Frontal cortex (tissue), 3 donors: ENCODE measurements at regions not wholly inside any gene's neighbourhood (a gene's known extent, or its start where the extent isn't known, plus 50 kb on each side); places are given as distances from the start of the nearest gene placed in this dataset.
"Not testable (repeated sequence)": the region's sequence is repeated elsewhere in the genome, so short reads cannot be mapped to it uniquely, and the experiment has no call there.

Source experiments
- DNase-seq, 2 donors: peaks; one replicate each; pipeline ENCODE4 v3.0.0; 2012; ENCODE audit warnings: low spot score in 2 of 2
- FAIRE-seq: peaks from 2 replicates; lab custom pipeline; 2012; peaks lifted over from hg19 to GRCh38; lab: Jason Lieb, UNC
- donor health status: control.
- donor health status: control.
- donor health status: control.

GRCh38 chr1:178572604-178573003 lies 59.7 kb downstream of the TEX35 start:
- DNase-seq (no peak), FAIRE-seq (no peak)

GRCh38 chr1:178573330-178573729 lies 60.4 kb downstream of the TEX35 start:
- FAIRE-seq (no peak), DNase-seq (no peak)

GRCh38 chr1:178574345-178574744 lies 61.4 kb downstream of the TEX35 start:
- FAIRE-seq (no peak), DNase-seq (no peak)

- DNase-seq (peak in 1 of 2 donors; percentile 16), FAIRE-seq (no peak)
Observed at GRCh38 chr1:178575611-178576361, 62.9 kb downstream of the TEX35 start.

- FAIRE-seq (no peak), DNase-seq (no peak)
Observed at GRCh38 chr1:178576841-178577240, 63.9 kb downstream of the TEX35 start.

DNA sequence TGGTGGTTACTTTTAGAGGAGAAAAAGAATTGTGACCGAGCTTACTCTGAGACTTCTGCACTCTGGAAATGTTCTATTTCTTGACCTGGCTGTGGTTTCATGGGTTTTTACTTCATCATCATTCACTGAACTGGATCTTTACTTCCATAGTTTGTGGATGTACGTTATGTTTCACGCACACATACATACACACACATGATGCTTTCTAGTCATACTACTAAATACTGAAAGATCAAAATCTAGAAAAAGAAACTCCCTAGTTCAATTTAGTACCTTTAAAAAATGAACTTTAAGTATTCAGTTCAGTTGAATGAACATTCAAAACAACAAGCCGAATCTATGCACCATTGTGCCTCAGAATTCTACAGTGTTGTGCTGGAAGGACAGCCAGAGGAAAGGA lies 65.0 kb downstream of the TEX35 start:
- DNase-seq (no peak), FAIRE-seq (no peak)

DNA sequence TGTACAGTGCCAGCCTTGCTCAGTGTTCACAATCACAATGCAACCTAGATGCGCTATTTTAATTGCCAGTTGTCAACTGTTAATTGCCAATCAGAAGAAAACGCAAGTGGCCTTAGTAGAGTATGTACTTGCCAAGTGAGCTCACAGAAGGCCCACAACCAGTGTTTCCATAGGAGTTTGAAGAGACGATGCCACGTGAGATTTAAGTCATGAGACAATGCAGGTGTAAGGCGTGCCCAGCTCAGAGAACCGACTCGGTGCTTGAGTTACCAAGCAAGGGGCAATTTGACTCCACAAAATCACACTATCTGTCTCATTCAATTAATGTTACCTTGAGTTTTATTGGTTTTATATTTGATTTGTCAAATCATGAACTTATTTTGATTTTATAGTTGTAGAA lies 65.6 kb downstream of the TEX35 start:
- FAIRE-seq, result no peak
- DNase-seq, result no peak

DNA sequence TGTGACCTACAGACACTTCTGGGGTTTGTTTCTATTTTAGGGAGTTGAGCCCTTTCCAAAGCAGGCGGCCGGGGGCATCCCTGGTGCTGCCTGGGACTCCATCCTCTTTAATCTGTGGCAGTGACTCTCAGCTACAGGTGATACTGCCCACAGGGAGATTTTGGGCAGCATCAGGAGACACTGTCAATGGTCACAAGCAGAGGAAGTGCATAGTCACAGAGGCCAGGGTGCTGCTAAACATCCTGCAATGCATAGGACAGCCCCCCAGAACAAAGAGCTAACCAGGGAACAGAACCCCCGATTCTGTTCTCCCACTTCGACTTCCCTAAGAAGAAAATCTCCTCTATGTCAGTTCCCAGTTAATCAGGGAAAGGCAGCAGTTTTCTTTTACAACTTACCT lies 66.2 kb downstream of the TEX35 start:
- DNase-seq (no peak), FAIRE-seq (no peak)

DNA sequence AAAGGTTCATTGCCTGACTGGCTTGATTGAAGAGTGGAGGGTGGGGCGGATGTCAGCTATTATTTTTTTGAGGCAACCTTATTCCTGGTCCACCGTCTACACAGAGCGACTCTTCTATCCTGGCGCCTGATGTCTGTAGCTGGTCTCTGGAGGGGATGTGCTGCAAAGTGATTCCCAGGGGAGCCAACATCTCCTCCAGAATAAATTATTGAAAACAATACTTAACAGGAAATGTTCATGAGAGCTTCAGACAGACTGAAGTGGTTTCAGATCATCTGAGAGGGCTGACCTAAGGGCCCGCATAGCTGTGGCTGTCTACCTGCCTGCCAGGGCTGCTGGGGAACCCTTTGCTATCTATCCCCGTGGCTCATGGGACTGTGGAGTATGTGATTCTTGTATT lies 66.7 kb downstream of the TEX35 start:
- FAIRE-seq (no peak), DNase-seq (no peak)

DNA sequence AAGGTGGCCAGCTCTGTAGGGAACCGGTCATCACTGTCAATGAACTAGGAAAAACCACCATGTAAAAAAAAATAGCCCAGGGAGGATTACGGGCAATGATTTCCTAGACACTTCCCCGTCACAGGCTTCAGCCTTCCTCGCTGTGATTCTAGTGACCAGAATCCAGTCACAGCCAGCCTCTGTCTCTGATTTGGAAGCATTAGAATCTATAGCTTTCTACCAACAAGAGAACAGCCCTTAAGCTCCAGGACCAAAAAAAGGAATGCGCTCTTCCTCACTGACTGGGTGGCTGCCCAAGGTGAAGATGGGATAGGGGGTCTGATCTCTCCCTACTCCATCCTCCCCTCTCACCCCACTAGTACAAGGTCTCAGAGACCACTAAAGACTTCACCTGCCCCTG lies 67.2 kb downstream of the TEX35 start:
- no peak for FAIRE-seq
- DNase-seq, result no peak

- no peak for DNase-seq
- FAIRE-seq, result no peak
Observed at GRCh38 chr1:178580876-178581275, 68.0 kb downstream of the TEX35 start.

- DNase-seq (no peak), FAIRE-seq (no peak)
Observed at GRCh38 chr1:178581351-178582303, 68.7 kb downstream of the TEX35 start.

- DNase-seq, result no peak
- no peak for FAIRE-seq
Observed at GRCh38 chr1:178587096-178587495, 74.2 kb downstream of the TEX35 start.

DNA sequence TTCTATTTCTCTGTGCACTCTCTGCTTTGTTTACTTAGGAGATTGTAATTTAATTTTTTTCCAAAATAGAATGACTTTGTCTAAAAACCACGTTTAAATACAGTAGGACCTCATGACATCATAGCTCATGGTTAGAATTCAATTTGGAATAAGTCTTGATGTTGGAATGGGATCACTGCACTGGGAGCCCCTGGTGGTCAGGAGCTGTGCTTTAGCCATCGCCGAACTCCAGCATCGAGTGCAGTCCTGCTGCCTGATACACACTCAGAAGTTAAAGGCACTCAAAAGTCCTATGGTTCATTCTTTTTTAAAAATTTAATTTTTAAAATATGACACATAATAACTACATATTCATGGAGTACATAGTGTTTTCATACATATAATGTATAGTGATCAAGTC lies 75.1 kb downstream of the TEX35 start:
- no peak for DNase-seq
- no peak for FAIRE-seq

DNA sequence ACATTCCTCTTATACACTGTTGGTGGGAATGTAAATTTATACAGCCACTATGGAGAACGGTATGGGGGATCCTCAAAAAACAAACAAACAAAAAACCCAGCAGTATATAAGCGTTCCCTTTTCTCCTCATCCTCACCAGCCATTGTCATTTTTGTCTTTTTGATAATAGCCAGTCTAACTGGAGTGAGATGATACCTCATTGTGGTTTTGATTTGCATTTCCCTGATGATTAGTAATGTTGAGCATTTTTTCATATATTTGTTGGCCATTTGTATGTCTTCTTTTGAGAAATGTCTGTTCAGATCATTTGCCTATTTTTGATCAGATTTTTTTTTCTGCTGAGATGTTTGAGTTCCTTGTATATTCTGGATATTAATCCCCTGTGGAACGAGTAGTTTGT lies 76.1 kb downstream of the TEX35 start:
- not testable (repeated sequence) for FAIRE-seq

GRCh38 chr1:178591811-178592210 lies 78.9 kb downstream of the TEX35 start:
- not testable (repeated sequence) for FAIRE-seq

More for the DNA sequence above, 76.1 kb downstream of the TEX35 start:
- not testable (repeated sequence) for DNase-seq

GRCh38 chr1:178593515-178593914 lies 80.6 kb downstream of the TEX35 start:
- FAIRE-seq, result no peak
- DNase-seq, result no peak

More at GRCh38 chr1:178591811-178592210, 78.9 kb downstream of the TEX35 start:
- not testable (repeated sequence) for DNase-seq

GRCh38 chr1:178594133-178594532 lies 81.2 kb downstream of the TEX35 start:
- no peak for FAIRE-seq

GRCh38 chr1:178595491-178595890 lies 82.6 kb downstream of the TEX35 start:
- FAIRE-seq, result no peak
- no peak for DNase-seq

More at GRCh38 chr1:178594133-178594532, 81.2 kb downstream of the TEX35 start:
- no peak for DNase-seq

DNA sequence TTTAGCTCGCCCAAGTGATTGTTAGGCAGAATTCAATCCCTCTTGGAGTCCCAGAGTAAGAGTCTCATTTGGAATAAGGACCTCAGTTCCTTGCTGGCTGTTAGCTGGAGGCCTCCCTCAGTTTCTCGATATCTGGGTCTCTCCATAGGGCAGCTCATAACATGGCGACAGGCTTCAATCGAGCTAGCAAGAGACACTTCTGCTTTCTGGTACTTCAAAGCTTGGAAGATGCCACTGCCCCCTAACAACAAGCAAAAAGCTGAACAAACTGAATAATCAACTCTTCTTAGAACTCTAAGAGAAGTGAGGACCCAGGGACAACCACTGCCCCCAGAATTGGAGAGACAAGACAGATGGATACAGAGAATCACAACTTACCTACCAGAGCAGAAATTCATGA lies 86.2 kb downstream of the TEX35 start:
- no peak for FAIRE-seq
- no peak for DNase-seq

DNA sequence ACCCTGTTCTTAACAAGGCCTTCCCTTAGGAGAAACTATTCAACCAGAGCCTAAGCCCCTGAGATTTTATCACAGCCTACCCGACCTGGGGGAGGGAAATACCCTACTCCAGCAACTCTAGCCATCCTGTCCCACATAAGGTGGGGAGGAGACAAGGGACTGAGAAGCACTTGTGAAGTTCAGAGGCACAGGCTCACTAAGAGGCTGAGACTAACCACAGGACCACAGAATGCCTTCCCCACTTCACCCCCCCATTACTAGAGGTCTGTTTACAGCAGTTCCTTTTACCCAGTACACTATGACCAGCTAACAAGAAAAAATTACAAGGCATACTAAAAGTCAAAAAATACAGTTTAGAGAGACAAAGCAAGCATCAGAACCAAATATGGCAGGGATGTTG lies 86.8 kb downstream of the TEX35 start:
- no peak for DNase-seq
- FAIRE-seq, result no peak
